SK-N-SH (cell line): ENCODE measurements at regions not wholly inside any gene's neighbourhood (a gene's known extent, or its start where the extent isn't known, plus 50 kb on each side); places are given as distances from the start of the nearest gene placed in this dataset.

ENCODE experiments used
- CTCF ChIP-seq: fragments of 200-600 bp; sonication (generic); IDR thresholded peaks from 2 replicates; pipeline ENCODE4 v1.6.1; 2017; ENCODE audit warnings: antibody characterized with exemption, mild to moderate bottlenecking, moderate library complexity
- EZH2phosphoT487 ChIP-seq: fragments of 200-600 bp; sonication (generic); IDR thresholded peaks from 2 replicates; pipeline ENCODE4 v1.6.1; 2017; ENCODE audit warnings: low read depth, mixed run types, mild to moderate bottlenecking, antibody characterized with exemption, moderate library complexity, borderline replicate concordance
- FOXM1 ChIP-seq: IDR thresholded peaks from 2 replicates; pipeline ENCODE4 v1.4.0; 2012; ENCODE audit warnings: low read depth, mild to moderate bottlenecking
- POLR2AphosphoS5 ChIP-seq: IDR thresholded peaks from 2 replicates; pipeline ENCODE4 v1.6.1; 2012; ENCODE audit warnings: low read depth, low read length
- RAD21 ChIP-seq: IDR thresholded peaks from 2 replicates; pipeline ENCODE4 v1.6.1; 2012; ENCODE audit warnings: mild to moderate bottlenecking, low read length

DNA sequence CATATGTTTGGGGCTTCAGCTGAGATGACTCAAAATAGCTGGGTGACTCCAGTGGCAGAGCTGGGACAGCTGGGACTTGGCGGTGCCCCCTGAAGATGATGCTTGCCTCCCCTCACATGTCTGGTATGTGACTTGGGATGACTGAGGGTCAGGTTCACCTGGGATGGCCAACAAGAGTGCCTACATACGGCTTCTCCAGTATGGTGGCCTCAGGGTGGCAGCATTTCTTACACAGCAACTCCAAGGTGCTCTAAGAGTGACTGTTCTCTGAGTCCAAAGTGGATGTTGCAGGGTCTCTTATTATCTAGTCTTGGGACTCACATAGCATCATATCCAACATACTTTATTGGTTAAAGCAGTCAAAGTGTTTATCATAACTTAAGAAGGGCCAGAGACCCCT, 87.8 kb upstream of the CENPW start:
- no peak for TF ChIP-seq EZH2phosphoT487
- TF ChIP-seq RAD21 = no peak
- TF ChIP-seq CTCF = no peak
- no peak for TF ChIP-seq FOXM1
- TF ChIP-seq POLR2AphosphoS5 = no peak
